Effector memory CD8-positive, alpha-beta T cell (primary cell): ENCODE measurements at regions not wholly inside any gene's neighbourhood (a gene's known extent, or its start where the extent isn't known, plus 50 kb on each side); places are given as distances from the start of the nearest gene placed in this dataset.

Experiments used
- ATAC-seq: fragments of 150-1000 bp; cut with Tn5 transposase; replicated peaks from 2 replicates; pipeline ENCODE4 v1.10.0; 2021; ENCODE audit warnings: mild to moderate bottlenecking, moderate library complexity
- DNase-seq, 3 experiments: peaks; one replicate each; pipeline ENCODE4 v3.0.0; 2021
- H3K27ac Mint-ChIP-seq, 2 donors: one replicate each; pipeline ENCODE4 v1.8.0; 2022; ENCODE audit warnings: mild to moderate bottlenecking in 2 of 2, mixed read lengths in 2 of 2, moderate library complexity in 2 of 2
- H3K27me3 Mint-ChIP-seq, 2 donors: one replicate each; pipeline ENCODE4 v1.8.0; 2022; ENCODE audit warnings: mixed read lengths in 2 of 2
- H3K36me3 Mint-ChIP-seq: one replicate; pipeline ENCODE4 v1.8.0; 2022; ENCODE audit warnings: mild to moderate bottlenecking, moderate library complexity, mixed read lengths; ENCODE audit not compliant: insufficient read depth
- H3K4me1 Mint-ChIP-seq, 2 donors: one replicate each; pipeline ENCODE4 v1.8.0; 2022; ENCODE audit warnings: low read depth in 2 of 2, mixed read lengths in 2 of 2
- H3K4me3 Mint-ChIP-seq, 2 donors: one replicate each; pipeline ENCODE4 v1.8.0; 2022; ENCODE audit warnings: mild to moderate bottlenecking in 2 of 2, mixed read lengths in 2 of 2, moderate library complexity in 2 of 2
- H3K9me3 Mint-ChIP-seq, 2 donors: one replicate each; pipeline ENCODE4 v1.8.0; 2022; ENCODE audit warnings: mixed read lengths in 2 of 2

- Mint-ChIP-seq H3K36me3 (peaks cover 4% of the 10 kb centered on the region), H3K4me3 (no peak overlapping the region), H3K4me1 (peaks cover 0 to 4% of the 10 kb centered on the region in 2 donors), H3K27me3 (peaks cover 25 to 36% of the 10 kb centered on the region in 2 donors), H3K27ac (no peak overlapping the region), H3K9me3 (no peaks in the 10 kb centered on the region)
- ATAC-seq (no peak), DNase-seq (no peak)
These were observed 57.0 kb upstream of the LMX1B start for GRCh38 chr9:126556560-126557250.

GRCh38 chr9:126558051-126558665 is 55.6 kb upstream of the LMX1B start:
- Mint-ChIP-seq H3K36me3 (peaks cover 4% of the 10 kb centered on the region), H3K27me3 (peaks cover 29 to 50% of the 10 kb centered on the region in 2 donors), H3K4me1 (peaks cover 0 to 4% of the 10 kb centered on the region in 2 donors), H3K27ac (no peak overlapping the region), H3K4me3 (no peak overlapping the region), H3K9me3 (no peaks in the 10 kb centered on the region)
- DNase-seq (peak; percentile 68 to 76 (median 72)), ATAC-seq (peak; percentile 85)

- no peaks in the 10 kb centered on the region for H3K9me3 Mint-ChIP-seq
- peaks cover 35 to 62% of the 10 kb centered on the region in 2 donors for H3K27me3 Mint-ChIP-seq
- no peak overlapping the region for H3K4me3 Mint-ChIP-seq
- H3K4me1 Mint-ChIP-seq, result peaks cover 4% of the 10 kb centered on the region in 2 donors
- H3K27ac Mint-ChIP-seq, result no peak overlapping the region
- DNase-seq (no peak), ATAC-seq (no peak)
- H3K36me3 Mint-ChIP-seq, result peaks cover 4% of the 10 kb centered on the region
These were observed 54.4 kb upstream of the LMX1B start for GRCh38 chr9:126559296-126559695.

- Mint-ChIP-seq H3K27ac (no peak overlapping the region), H3K9me3 (no peaks in the 10 kb centered on the region), H3K4me3 (no peak overlapping the region), H3K27me3 (peaks cover 50 to 84% of the 10 kb centered on the region in 2 donors), H3K36me3 (peaks cover 4% of the 10 kb centered on the region), H3K4me1 (peaks cover 4% of the 10 kb centered on the region in 2 donors)
- no peak for DNase-seq
- no peak for ATAC-seq
These were observed 52.1 kb upstream of the LMX1B start for GRCh38 chr9:126561582-126561981.

- Mint-ChIP-seq H3K36me3 (no peaks in the 10 kb centered on the region), H3K27ac (no peak overlapping the region), H3K4me1 (peaks cover 0 to 4% of the 10 kb centered on the region in 2 donors), H3K9me3 (no peaks in the 10 kb centered on the region), H3K4me3 (no peak overlapping the region), H3K27me3 (peaks cover 59 to 94% of the 10 kb centered on the region in 2 donors)
- no peak for DNase-seq
- no peak for ATAC-seq
These were observed 50.2 kb upstream of the LMX1B start for GRCh38 chr9:126563556-126563955.
